GM19463 (cell line): ENCODE measurements at regions not wholly inside any gene's neighbourhood (a gene's known extent, or its start where the extent isn't known, plus 50 kb on each side); places are given as distances from the start of the nearest gene placed in this dataset.
"Not testable (repeated sequence)": the region's sequence is repeated elsewhere in the genome, so short reads cannot be mapped to it uniquely, and the experiment has no call there.

Experiments used
- ATAC-seq: cut with Tn5 transposase; IDR thresholded peaks from one replicate; pipeline ENCODE4 v1.9.1; 2021; ENCODE audit warnings: mild to moderate bottlenecking, moderate library complexity; ENCODE audit not compliant: unreplicated experiment

GRCh38 chr5:1654786-1655495 lies 131.2 kb upstream of the LPCAT1 start:
- ATAC-seq: no peak

- ATAC-seq: peak; percentile 89
These were observed 130.2 kb upstream of the LPCAT1 start for GRCh38 chr5:1653698-1654651.

GRCh38 chr5:1652873-1653697 lies 129.3 kb upstream of the LPCAT1 start:
- peak; percentile 16 for ATAC-seq

GRCh38 chr5:1651971-1652872 lies 128.5 kb upstream of the LPCAT1 start:
- no peak for ATAC-seq

- no peak for ATAC-seq
These were observed 127.5 kb upstream of the LPCAT1 start for GRCh38 chr5:1651250-1651649.

GRCh38 chr5:1649554-1649953 lies 125.8 kb upstream of the LPCAT1 start:
- no peak for ATAC-seq

GRCh38 chr5:1648806-1649205 lies 125.0 kb upstream of the LPCAT1 start:
- ATAC-seq: no peak

- ATAC-seq: no peak
These were observed 123.8 kb upstream of the LPCAT1 start for GRCh38 chr5:1647580-1647979.

GRCh38 chr5:1644810-1645571 lies 121.2 kb upstream of the LPCAT1 start:
- peak; percentile 86 for ATAC-seq

GRCh38 chr5:1644393-1644809 lies 120.6 kb upstream of the LPCAT1 start:
- ATAC-seq: not testable (repeated sequence)

GRCh38 chr5:1643651-1644392 lies 120.1 kb upstream of the LPCAT1 start:
- no peak for ATAC-seq

GRCh38 chr5:1642621-1643061 lies 118.9 kb upstream of the LPCAT1 start:
- no peak for ATAC-seq

- ATAC-seq: no peak
These were observed 118.5 kb upstream of the LPCAT1 start for GRCh38 chr5:1642221-1642620.

GRCh38 chr5:1641560-1642166 lies 117.9 kb upstream of the LPCAT1 start:
- ATAC-seq: peak; percentile 71

- no peak for ATAC-seq
These were observed 117.3 kb upstream of the LPCAT1 start for GRCh38 chr5:1641041-1641440.

GRCh38 chr5:1640421-1640881 lies 116.7 kb upstream of the LPCAT1 start:
- ATAC-seq: no peak

GRCh38 chr5:1639757-1640156 lies 116.0 kb upstream of the LPCAT1 start:
- ATAC-seq: no peak
